A549 (cell line): ENCODE measurements at regions not wholly inside any gene's neighbourhood (a gene's known extent, or its start where the extent isn't known, plus 50 kb on each side); places are given as distances from the start of the nearest gene placed in this dataset.

ENCODE experiments used
- ATAC-seq, 2 experiments: fragments of 200-7000 bp in 1 of 2; fragments of >200 bp in 1 of 2; cut with Nextera tagmentation in 1 of 2; cut with Tn5 transposase in 1 of 2; 3 replicates each; pipeline versions ENCODE4 v1.8.0 to v1.9.1; 2018 to 2020; ENCODE audit warnings: mild to moderate bottlenecking in 1 of 2, moderate library complexity in 1 of 2
- CTCF ChIA-PET: fragments of 300-600 bp; sonication (Branson Sonifier 250); formaldehyde crosslinking; extraction: SDS; loops from one replicate; lab custom pipeline; 2021; ENCODE audit warnings: antibody characterized with exemption, inconsistent platforms; lab: Yijun Ruan, JAX
- POLR2A ChIA-PET: fragments of 350-600 bp; formaldehyde crosslinking; extraction: SDS; loops from one replicate; lab custom pipeline; 2021; ENCODE audit warnings: antibody characterized with exemption, inconsistent platforms; lab: Yijun Ruan, JAX
- DNase-seq, 2 experiments: peaks; one replicate each; pipeline versions ENCODE4 v3.0.0 to v3.0.0-alpha.2; 2011 to 2016; ENCODE audit warnings: low read depth in 1 of 2, low spot score in 1 of 2
- FAIRE-seq: peaks from 2 replicates; lab custom pipeline; 2011; peaks lifted over from hg19 to GRCh38; lab: Jason Lieb, UNC
- H3K27ac ChIP-seq, 2 experiments: fragments of >200 bp; sonication (Bioruptor Twin); formaldehyde crosslinking; 3 replicates each; pipeline ENCODE4 v1.5.1; 2016 to 2017
- H3K4me1 ChIP-seq: fragments of >200 bp; sonication (Bioruptor Twin); formaldehyde crosslinking; 3 replicates; pipeline ENCODE4 v1.6.1; 2016
- H3K4me2 ChIP-seq: fragments of >200 bp; sonication (Bioruptor Twin); formaldehyde crosslinking; 3 replicates; pipeline ENCODE4 v1.6.1; 2016
- H3K4me3 ChIP-seq: fragments of >200 bp; sonication (Bioruptor Twin); formaldehyde crosslinking; 3 replicates; pipeline ENCODE4 v1.5.1; 2016
- H3K9me3 ChIP-seq: fragments of >200 bp; sonication (Bioruptor Twin); formaldehyde crosslinking; 3 replicates; pipeline ENCODE4 v1.6.1; 2016
- BCL3 ChIP-seq: fragments of >200 bp; sonication (Bioruptor Twin); formaldehyde crosslinking; IDR thresholded peaks from 3 replicates; pipeline ENCODE4 v1.6.1; 2016
- CEBPB ChIP-seq, 2 experiments: fragments of >200 bp in 1 of 2; sonication (Bioruptor Twin) in 1 of 2; formaldehyde crosslinking in 1 of 2; IDR thresholded peaks; 2 replicates each; pipeline ENCODE4 v1.6.1; 2012 to 2016
- CHD4 ChIP-seq: fragments of 200-600 bp; sonication (generic); IDR thresholded peaks from 2 replicates; pipeline ENCODE4 v1.6.1; 2016; ENCODE audit warnings: antibody characterized with exemption, mild to moderate bottlenecking, borderline replicate concordance
- EHF ChIP-seq: fragments of 250-450 bp; sonication (Bioruptor Pico); IDR thresholded peaks from 2 replicates; pipeline ENCODE4 v1.5.0; 2020; ENCODE audit warnings: mild to moderate bottlenecking
- EP300 ChIP-seq, 2 experiments: fragments of >200 bp; sonication (Bioruptor Twin); formaldehyde crosslinking; IDR thresholded peaks; 2 replicates in 1 of 2; 3 replicates in 1 of 2; pipeline ENCODE4 v1.6.1; 2016 to 2017
- FOSL2 ChIP-seq, 2 experiments: fragments of 450-650 bp in 1 of 2; fragments of >200 bp in 1 of 2; sonication (Bioruptor Twin) in 1 of 2; formaldehyde crosslinking; IDR thresholded peaks; 2 replicates each; pipeline versions ENCODE4 v1.5.0 to v1.6.1; 2016 to 2020; ENCODE audit warnings: mild to moderate bottlenecking in 1 of 2, moderate library complexity in 1 of 2
- FOXS1 ChIP-seq: fragments of 250-450 bp; sonication (Bioruptor Pico); IDR thresholded peaks from 2 replicates; pipeline ENCODE4 v1.5.0; 2020; ENCODE audit warnings: mild to moderate bottlenecking, moderate library complexity
- HES2 ChIP-seq: fragments of >200 bp; sonication (Bioruptor Twin); formaldehyde crosslinking; IDR thresholded peaks from 2 replicates; pipeline ENCODE4 v1.6.1; 2016
- HOXA7 ChIP-seq: fragments of 250-450 bp; sonication (Bioruptor Pico); IDR thresholded peaks from 2 replicates; pipeline ENCODE4 v1.5.0; 2020; ENCODE audit warnings: mild to moderate bottlenecking, moderate library complexity
- JUN ChIP-seq, 2 experiments: fragments of >200 bp; sonication (Bioruptor Twin); formaldehyde crosslinking; IDR thresholded peaks; 2 replicates in 1 of 2; 3 replicates in 1 of 2; pipeline ENCODE4 v1.6.1; 2016 to 2017
- JUNB ChIP-seq: fragments of >200 bp; sonication (Bioruptor Twin); formaldehyde crosslinking; IDR thresholded peaks from 2 replicates; pipeline ENCODE4 v1.6.1; 2016
- KDM1A ChIP-seq: fragments of 200-600 bp; sonication (generic); IDR thresholded peaks from 2 replicates; pipeline ENCODE4 v1.6.1; 2016; ENCODE audit warnings: low read depth, mild to moderate bottlenecking
- MAFK ChIP-seq: fragments of 450-650 bp; IDR thresholded peaks from 2 replicates; pipeline ENCODE4 v1.6.1; 2014; ENCODE audit not compliant: partially characterized antibody
- MYC ChIP-seq: IDR thresholded peaks from 2 replicates; pipeline ENCODE4 v1.6.1; 2012; ENCODE audit warnings: mild to moderate bottlenecking, inconsistent platforms, low read length, improper control_type of control experiment, borderline replicate concordance
- RAD21 ChIP-seq, 2 experiments: fragments of >200 bp in 1 of 2; sonication (Bioruptor Twin) in 1 of 2; formaldehyde crosslinking in 1 of 2; IDR thresholded peaks in 1 of 2; conservative IDR thresholded peaks in 1 of 2; 2 replicates in 1 of 2; 3 replicates in 1 of 2; pipeline ENCODE4 v1.6.1; 2012 to 2018; ENCODE audit warnings: inconsistent platforms in 1 of 2
- RARB ChIP-seq: fragments of 250-450 bp; sonication (Bioruptor Pico); IDR thresholded peaks from 2 replicates; pipeline ENCODE4 v1.8.0; 2021; ENCODE audit warnings: mild to moderate bottlenecking, moderate library complexity
- RNF2 ChIP-seq: fragments of 200-600 bp; sonication (generic); IDR thresholded peaks from 2 replicates; pipeline ENCODE4 v1.6.1; 2016; ENCODE audit warnings: low read depth, mild to moderate bottlenecking, antibody characterized with exemption, moderate library complexity, borderline replicate concordance
- SMC3 ChIP-seq: fragments of >200 bp; sonication (Bioruptor Twin); formaldehyde crosslinking; IDR thresholded peaks from 3 replicates; pipeline ENCODE4 v1.6.1; 2018; ENCODE audit warnings: inconsistent platforms
- SREBF2 ChIP-seq: fragments of 450-650 bp; IDR thresholded peaks from 2 replicates; pipeline ENCODE4 v1.6.1; 2014; ENCODE audit warnings: mild to moderate bottlenecking, moderate library complexity
- TFCP2L1 ChIP-seq: fragments of 250-450 bp; sonication (Bioruptor Pico); IDR thresholded peaks from 2 replicates; pipeline ENCODE4 v1.5.0; 2021; ENCODE audit warnings: mild to moderate bottlenecking
- USF2 ChIP-seq: fragments of 450-650 bp; IDR thresholded peaks from 2 replicates; pipeline ENCODE4 v1.6.1; 2014; ENCODE audit warnings: antibody characterized with exemption
- ZFP36 ChIP-seq: fragments of 450-650 bp; IDR thresholded peaks from 2 replicates; pipeline ENCODE4 v1.6.1; 2014; ENCODE audit warnings: borderline replicate concordance; ENCODE audit not compliant: partially characterized antibody
- ZSCAN20 ChIP-seq: fragments of 250-450 bp; sonication (Bioruptor Pico); IDR thresholded peaks from 2 replicates; pipeline ENCODE4 v1.8.0; 2022; ENCODE audit warnings: mild to moderate bottlenecking, moderate library complexity
- WGBS: methylation state at CpG from one replicate; pipeline ENCODE4 v1.1.6; 2017; ENCODE audit errors: missing lambda C conversion rate; 5-methylcytosine and 5-hydroxymethylcytosine counted together
- TF ChIP-seq, protein P1 (sequence below): fragments of 150-350 bp; IDR thresholded peaks from 2 replicates; pipeline ENCODE4 v1.6.1; 2014; ENCODE audit warnings: low read depth, mild to moderate bottlenecking, low read length

- ATAC-seq (no peak), FAIRE-seq (no peak)
- H3K4me2 ChIP-seq = no peak overlapping the region
- POLR2A ChIA-PET = no interaction called here
- H3K4me1 ChIP-seq = 0 out of 3 replicates have a peak, but pooled peaks cover 5% of the 10 kb centered on the region
- TF ChIP-seq JUNB (no peak), FOSL2 (IDR thresholded peaks at IDR 0.05) (no peak), FOSL2 (CRISPR knock-in tag; IDR thresholded peaks at IDR 0.05) (no peak), MAFK (peak; percentile 83)
- TF ChIP-seq, all 56 proteins: peak for 1
- CTCF ChIA-PET = no interaction called here
- no peak for DNase-seq
- 84% methylated on average over 7 of the region's 7 CpGs for WGBS
- Histone ChIP-seq H3K4me3 (no peak overlapping the region), H3K9me3 (no peaks in the 10 kb centered on the region), H3K27ac (no peak overlapping the region)
Observed at GRCh38 chr10:4472190-4472904, 353.7 kb upstream of the AKR1E2 start.

- Histone ChIP-seq H3K9me3 (no peaks in the 10 kb centered on the region), H3K27ac (0 out of 6 replicates have a peak overlapping the region, but pooled peaks of 1 of the 2 experiments have one; percentile 38), H3K4me2 (no peak overlapping the region), H3K4me3 (no peak overlapping the region), H3K4me1 (0 out of 3 replicates have a peak, but pooled peaks cover 5% of the 10 kb centered on the region)
- TF ChIP-seq EHF (CRISPR knock-in tag) (no peak), CEBPB (IDR thresholded peaks at IDR 0.05) (peak; percentile 33 to 76; a peak in 3 of 4 replicates), FOSL2 (IDR thresholded peaks at IDR 0.05) (no peak), FOSL2 (CRISPR knock-in tag; IDR thresholded peaks at IDR 0.05) (peak; percentile 24; the same call in 1 of the 2 replicates)
- FAIRE-seq (no peak), ATAC-seq (0 out of 6 replicates have a peak, but pooled peaks of 1 of the 2 experiments have one; percentile 34), DNase-seq (peak in 1 of 2 experiments; percentile 16)
- ChIA-PET CTCF (no interaction called here), POLR2A (no interaction called here)
- 75% methylated on average over 4 of the region's 4 CpGs for WGBS
Observed at GRCh38 chr10:4470231-4470835, 355.7 kb upstream of the AKR1E2 start.

DNA sequence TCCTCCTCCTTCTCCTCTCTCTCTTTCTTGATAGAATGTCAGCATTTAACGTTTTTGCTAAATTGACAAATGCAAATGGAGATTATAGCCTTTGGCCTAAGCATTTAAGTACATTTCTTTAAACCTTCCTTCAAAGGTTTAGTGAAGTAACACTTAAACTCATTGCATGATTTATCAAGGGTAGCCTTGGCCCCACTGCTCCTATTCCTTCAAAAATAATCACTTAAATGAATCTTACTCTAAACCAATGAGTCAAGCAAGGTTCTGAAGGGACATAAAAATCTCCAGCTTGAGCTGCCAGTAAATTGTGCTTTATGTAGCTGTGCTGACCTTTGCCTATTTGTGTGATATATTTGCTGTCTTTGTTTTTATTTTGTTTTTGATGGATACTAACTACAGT is 358.5 kb upstream of the AKR1E2 start:
- FAIRE-seq (peak; percentile 59), DNase-seq (no peak), ATAC-seq (no peak)
- Histone ChIP-seq H3K4me2 (no peak overlapping the region), H3K4me1 (0 out of 3 replicates have a peak, but pooled peaks cover 5% of the 10 kb centered on the region), H3K9me3 (no peaks in the 10 kb centered on the region), H3K27ac (no peak overlapping the region)
- WGBS = 7% methylated on average over 1 of the region's 1 CpG
- TF ChIP-seq HES2 = no peak
- TF ChIP-seq RARB (CRISPR knock-in tag) = no peak
- no peak for TF ChIP-seq CHD4
- no peak for TF ChIP-seq JUN (IDR thresholded peaks at IDR 0.05)
- no peak for TF ChIP-seq RAD21 (conservative IDR thresholded peaks at IDR 0.05 in 1 of 2, IDR thresholded peaks at IDR 0.05 in 1 of 2)
- no peak for TF ChIP-seq ZFP36
- no peak for TF ChIP-seq SREBF2
- no peak for TF ChIP-seq USF2
- no peak for TF ChIP-seq JUNB
- no peak for TF ChIP-seq FOXS1 (CRISPR knock-in tag)
- TF ChIP-seq SMC3 = no peak
- TF ChIP-seq MYC = no peak
- no peak for TF ChIP-seq HOXA7 (CRISPR knock-in tag)
- TF ChIP-seq BCL3 = no peak
- TF ChIP-seq, protein P1, sequence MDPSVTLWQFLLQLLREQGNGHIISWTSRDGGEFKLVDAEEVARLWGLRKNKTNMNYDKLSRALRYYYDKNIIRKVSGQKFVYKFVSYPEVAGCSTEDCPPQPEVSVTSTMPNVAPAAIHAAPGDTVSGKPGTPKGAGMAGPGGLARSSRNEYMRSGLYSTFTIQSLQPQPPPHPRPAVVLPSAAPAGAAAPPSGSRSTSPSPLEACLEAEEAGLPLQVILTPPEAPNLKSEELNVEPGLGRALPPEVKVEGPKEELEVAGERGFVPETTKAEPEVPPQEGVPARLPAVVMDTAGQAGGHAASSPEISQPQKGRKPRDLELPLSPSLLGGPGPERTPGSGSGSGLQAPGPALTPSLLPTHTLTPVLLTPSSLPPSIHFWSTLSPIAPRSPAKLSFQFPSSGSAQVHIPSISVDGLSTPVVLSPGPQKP = no peak
- no peak for TF ChIP-seq TFCP2L1 (CRISPR knock-in tag)
- TF ChIP-seq EP300 (IDR thresholded peaks at IDR 0.05) = no peak
- TF ChIP-seq RNF2 = no peak
- TF ChIP-seq ZSCAN20 = no peak
- no peak for TF ChIP-seq KDM1A
- TF ChIP-seq, all 56 proteins: peak for 0
- ChIA-PET POLR2A (no interaction called here), CTCF (no interaction called here)
- H3K4me3 ChIP-seq = no peak overlapping the region
